Natural killer cell (primary cell): ENCODE measurements at regions not wholly inside any gene's neighbourhood (a gene's known extent, or its start where the extent isn't known, plus 50 kb on each side); places are given as distances from the start of the nearest gene placed in this dataset.

Source experiments
- ATAC-seq, 3 donors: fragments of 150-1000 bp in 2 of 3; fragments of 200-7000 bp in 1 of 3; cut with Tn5 transposase; 1 replicate in 1 of 3; 2 replicates in 2 of 3; pipeline ENCODE4 v1.10.0; 2021; ENCODE audit warnings: mild to moderate bottlenecking in 2 of 3, moderate library complexity in 2 of 3
- DNase-seq, 2 donors: peaks; one replicate each; pipeline versions ENCODE4 v3.0.0 to v3.0.0-alpha.2; 2013 to 2021; ENCODE audit warnings: mixed read lengths in 1 of 2
- H3K27ac ChIP-seq: one replicate; pipeline ENCODE4 v1.5.1; 2013; ENCODE audit warnings: mild to moderate bottlenecking, low read length
- H3K27me3 ChIP-seq: one replicate; pipeline ENCODE4 v1.6.1; 2013; ENCODE audit warnings: low read length; ENCODE audit not compliant: control insufficient read depth, insufficient read depth
- H3K36me3 ChIP-seq: one replicate; pipeline ENCODE4 v1.6.1; 2013; ENCODE audit warnings: low read length; ENCODE audit not compliant: control insufficient read depth, insufficient read depth
- H3K4me1 ChIP-seq: one replicate; pipeline ENCODE4 v1.6.1; 2013; ENCODE audit warnings: low read length; ENCODE audit not compliant: control insufficient read depth, insufficient read depth
- H3K4me3 ChIP-seq: one replicate; pipeline ENCODE4 v1.5.1; 2013; ENCODE audit warnings: low read length
- H3K9me3 ChIP-seq: one replicate; pipeline ENCODE4 v1.6.1; 2013; ENCODE audit warnings: low read length; ENCODE audit not compliant: control insufficient read depth, insufficient read depth
- H3K27ac Mint-ChIP-seq, 2 donors: one replicate each; pipeline ENCODE4 v1.8.0; 2022; ENCODE audit warnings: mild to moderate bottlenecking in 2 of 2, mixed read lengths in 2 of 2, moderate library complexity in 1 of 2
- H3K27me3 Mint-ChIP-seq, 2 donors: one replicate each; pipeline ENCODE4 v1.8.0; 2022; ENCODE audit warnings: low read depth in 2 of 2, mixed read lengths in 2 of 2
- H3K36me3 Mint-ChIP-seq: one replicate; pipeline ENCODE4 v1.8.0; 2022; ENCODE audit warnings: mixed read lengths
- H3K4me1 Mint-ChIP-seq, 2 donors: one replicate each; pipeline ENCODE4 v1.8.0; 2022; ENCODE audit warnings: mixed read lengths in 2 of 2
- H3K4me3 Mint-ChIP-seq: one replicate; pipeline ENCODE4 v1.8.0; 2022; ENCODE audit warnings: mild to moderate bottlenecking, moderate library complexity, mixed read lengths
- H3K9me3 Mint-ChIP-seq, 2 donors: one replicate each; pipeline ENCODE4 v1.8.0; 2022; ENCODE audit warnings: mixed read lengths in 2 of 2
- WGBS: methylation state at CpG from one replicate; pipeline ENCODE4 v1.1.7; 2013; ENCODE audit warnings: missing lambda C conversion rate; ENCODE audit not compliant: insufficient coverage; 5-methylcytosine and 5-hydroxymethylcytosine counted together
- intact Hi-C: fragments of 100-400 bp; cut with micrococcal nuclease; formaldehyde crosslinking; loops from one replicate; pipeline ENCODE4 v1.14.2; 2022
- TF ChIP-seq, protein P1 (sequence below): fragments of 200-600 bp; IDR thresholded peaks from one replicate; pipeline ENCODE4 v1.8.0; 2022; ENCODE audit warnings: antibody characterized with exemption

- TF ChIP-seq, protein P1, sequence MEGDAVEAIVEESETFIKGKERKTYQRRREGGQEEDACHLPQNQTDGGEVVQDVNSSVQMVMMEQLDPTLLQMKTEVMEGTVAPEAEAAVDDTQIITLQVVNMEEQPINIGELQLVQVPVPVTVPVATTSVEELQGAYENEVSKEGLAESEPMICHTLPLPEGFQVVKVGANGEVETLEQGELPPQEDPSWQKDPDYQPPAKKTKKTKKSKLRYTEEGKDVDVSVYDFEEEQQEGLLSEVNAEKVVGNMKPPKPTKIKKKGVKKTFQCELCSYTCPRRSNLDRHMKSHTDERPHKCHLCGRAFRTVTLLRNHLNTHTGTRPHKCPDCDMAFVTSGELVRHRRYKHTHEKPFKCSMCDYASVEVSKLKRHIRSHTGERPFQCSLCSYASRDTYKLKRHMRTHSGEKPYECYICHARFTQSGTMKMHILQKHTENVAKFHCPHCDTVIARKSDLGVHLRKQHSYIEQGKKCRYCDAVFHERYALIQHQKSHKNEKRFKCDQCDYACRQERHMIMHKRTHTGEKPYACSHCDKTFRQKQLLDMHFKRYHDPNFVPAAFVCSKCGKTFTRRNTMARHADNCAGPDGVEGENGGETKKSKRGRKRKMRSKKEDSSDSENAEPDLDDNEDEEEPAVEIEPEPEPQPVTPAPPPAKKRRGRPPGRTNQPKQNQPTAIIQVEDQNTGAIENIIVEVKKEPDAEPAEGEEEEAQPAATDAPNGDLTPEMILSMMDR, result no peak
- 44% methylated on average over 6 of the region's 7 CpGs for WGBS
- H3K4me3 ChIP-seq, result no peak overlapping the region
Measured at GRCh38 chr1:38724160-38725131, 135.1 kb downstream of the RRAGC start.

DNA sequence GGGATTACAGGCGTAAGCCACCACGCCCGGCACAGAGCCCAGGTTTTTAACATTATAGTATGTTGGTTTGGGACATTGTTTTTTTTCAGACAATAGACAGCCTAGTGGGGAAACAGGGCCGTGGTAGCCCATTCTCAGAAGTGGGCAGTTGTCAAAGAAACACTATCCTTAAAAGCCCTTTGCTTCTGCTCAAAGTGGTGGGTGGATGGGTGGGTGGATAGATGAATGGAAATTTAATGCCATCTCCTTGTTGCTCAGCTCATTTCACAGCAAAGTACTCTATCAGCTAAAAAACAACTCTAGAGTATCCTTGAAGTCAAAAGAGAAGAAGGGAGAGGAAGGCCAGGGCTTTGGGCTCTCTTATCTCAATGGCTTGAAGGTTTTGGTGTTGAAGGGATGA, 137.8 kb downstream of the RRAGC start:
- WGBS, result 92% methylated on average over 4 of the region's 4 CpGs
- no peaks in the 10 kb centered on the region for H3K4me1 Mint-ChIP-seq

More at GRCh38 chr1:38724160-38725131, 135.1 kb downstream of the RRAGC start:
- no peaks in the 10 kb centered on the region for H3K9me3 ChIP-seq
- ATAC-seq (no peak), DNase-seq (no peak)
- H3K4me3 Mint-ChIP-seq, result no peak overlapping the region
- no peaks in the 10 kb centered on the region for H3K9me3 Mint-ChIP-seq
- no peaks in the 10 kb centered on the region for H3K36me3 Mint-ChIP-seq
- H3K4me1 ChIP-seq, result no peaks in the 10 kb centered on the region
- intact Hi-C loops, result no loop called here
- H3K4me1 Mint-ChIP-seq, result no peaks in the 10 kb centered on the region
- no peak overlapping the region for H3K27ac ChIP-seq
- peaks cover 15% of the 10 kb centered on the region for H3K27me3 ChIP-seq
- H3K36me3 ChIP-seq, result no peaks in the 10 kb centered on the region
- H3K27ac Mint-ChIP-seq, result no peak overlapping the region
- peaks cover 27 to 45% of the 10 kb centered on the region in 2 donors for H3K27me3 Mint-ChIP-seq

GRCh38 chr1:38719880-38720279, 139.7 kb downstream of the RRAGC start:
- no peaks in the 10 kb centered on the region for H3K27me3 ChIP-seq
- Mint-ChIP-seq H3K36me3 (no peaks in the 10 kb centered on the region), H3K4me3 (no peak overlapping the region), H3K27ac (no peak overlapping the region), H3K27me3 (peaks cover 6 to 16% of the 10 kb centered on the region in 2 donors), H3K4me1 (no peaks in the 10 kb centered on the region), H3K9me3 (no peaks in the 10 kb centered on the region)
- H3K4me1 ChIP-seq, result no peaks in the 10 kb centered on the region
- no peak overlapping the region for H3K27ac ChIP-seq
- H3K4me3 ChIP-seq, result no peak overlapping the region
- no peaks in the 10 kb centered on the region for H3K9me3 ChIP-seq
- 93% methylated on average over 7 of the region's 7 CpGs for WGBS
- no peak for DNase-seq
- no peak for ATAC-seq
- TF ChIP-seq, protein P1, result no peak
- intact Hi-C loops, result no loop called here
- H3K36me3 ChIP-seq, result no peaks in the 10 kb centered on the region

More for the DNA sequence above, 137.8 kb downstream of the RRAGC start:
- peaks cover 16 to 36% of the 10 kb centered on the region in 2 donors for H3K27me3 Mint-ChIP-seq
- no peak overlapping the region for H3K27ac Mint-ChIP-seq
- no peak overlapping the region for H3K4me3 Mint-ChIP-seq
- Histone ChIP-seq H3K4me1 (no peaks in the 10 kb centered on the region), H3K9me3 (no peaks in the 10 kb centered on the region), H3K36me3 (no peaks in the 10 kb centered on the region), H3K4me3 (no peak overlapping the region), H3K27me3 (peaks cover 2% of the 10 kb centered on the region), H3K27ac (no peak overlapping the region)
- no peaks in the 10 kb centered on the region for H3K9me3 Mint-ChIP-seq
- TF ChIP-seq, protein P1, result no peak
- H3K36me3 Mint-ChIP-seq, result no peaks in the 10 kb centered on the region
- DNase-seq (no peak), ATAC-seq (no peak)
- intact Hi-C loops, result no loop called here
